ENCODE measurements at regions not wholly inside any gene's neighbourhood (a gene's known extent, or its start where the extent isn't known, plus 50 kb on each side); places are given as distances from the start of the nearest gene placed in this dataset.

DNA sequence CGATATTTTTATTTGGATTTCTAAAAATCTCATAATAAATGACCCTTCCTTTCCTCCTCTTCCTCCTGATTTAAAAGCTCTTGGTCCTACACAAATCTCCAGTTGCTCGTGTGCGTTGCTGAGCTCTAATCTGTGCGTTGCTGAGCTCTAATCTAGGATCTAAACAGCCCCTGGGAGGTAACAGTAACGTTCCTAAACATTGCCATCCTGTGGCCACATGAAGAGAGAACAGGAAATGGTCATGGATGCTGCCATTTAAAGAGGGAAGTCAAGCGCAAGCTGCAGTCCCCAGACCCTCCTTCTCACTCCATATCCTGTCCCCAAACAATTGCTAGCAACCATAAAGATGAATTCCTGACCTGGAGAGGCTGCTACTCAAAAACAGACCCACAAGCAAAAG is 170.8 kb downstream of the NUFIP1 start:
- no peak for TF ChIP-seq ZBTB7A (CRISPR knock-in tag; IDR thresholded peaks at IDR 0.05)
- TF ChIP-seq ZNF121 (CRISPR knock-in tag; IDR thresholded peaks at IDR 0.05): no peak
- TF ChIP-seq, protein P1, sequence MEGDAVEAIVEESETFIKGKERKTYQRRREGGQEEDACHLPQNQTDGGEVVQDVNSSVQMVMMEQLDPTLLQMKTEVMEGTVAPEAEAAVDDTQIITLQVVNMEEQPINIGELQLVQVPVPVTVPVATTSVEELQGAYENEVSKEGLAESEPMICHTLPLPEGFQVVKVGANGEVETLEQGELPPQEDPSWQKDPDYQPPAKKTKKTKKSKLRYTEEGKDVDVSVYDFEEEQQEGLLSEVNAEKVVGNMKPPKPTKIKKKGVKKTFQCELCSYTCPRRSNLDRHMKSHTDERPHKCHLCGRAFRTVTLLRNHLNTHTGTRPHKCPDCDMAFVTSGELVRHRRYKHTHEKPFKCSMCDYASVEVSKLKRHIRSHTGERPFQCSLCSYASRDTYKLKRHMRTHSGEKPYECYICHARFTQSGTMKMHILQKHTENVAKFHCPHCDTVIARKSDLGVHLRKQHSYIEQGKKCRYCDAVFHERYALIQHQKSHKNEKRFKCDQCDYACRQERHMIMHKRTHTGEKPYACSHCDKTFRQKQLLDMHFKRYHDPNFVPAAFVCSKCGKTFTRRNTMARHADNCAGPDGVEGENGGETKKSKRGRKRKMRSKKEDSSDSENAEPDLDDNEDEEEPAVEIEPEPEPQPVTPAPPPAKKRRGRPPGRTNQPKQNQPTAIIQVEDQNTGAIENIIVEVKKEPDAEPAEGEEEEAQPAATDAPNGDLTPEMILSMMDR (CRISPR knock-in tag; IDR thresholded peaks at IDR 0.05): 0 out of 2 replicates have a peak, but pooled peaks have one; percentile 17
- no peak for TF ChIP-seq ZNF138 (CRISPR knock-in tag; IDR thresholded peaks at IDR 0.05; ENCODE audit: low read depth)
- no peak for TF ChIP-seq CEBPB (IDR thresholded peaks at IDR 0.05; ENCODE audit: borderline replicate concordance, low read depth, low read length)
- no peak for TF ChIP-seq SP2 (CRISPR knock-in tag; IDR thresholded peaks at IDR 0.05)
- TF ChIP-seq, protein P2, sequence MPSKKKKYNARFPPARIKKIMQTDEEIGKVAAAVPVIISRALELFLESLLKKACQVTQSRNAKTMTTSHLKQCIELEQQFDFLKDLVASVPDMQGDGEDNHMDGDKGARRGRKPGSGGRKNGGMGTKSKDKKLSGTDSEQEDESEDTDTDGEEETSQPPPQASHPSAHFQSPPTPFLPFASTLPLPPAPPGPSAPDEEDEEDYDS (CRISPR knock-in tag; IDR thresholded peaks at IDR 0.05): no peak
- TF ChIP-seq, protein P3, sequence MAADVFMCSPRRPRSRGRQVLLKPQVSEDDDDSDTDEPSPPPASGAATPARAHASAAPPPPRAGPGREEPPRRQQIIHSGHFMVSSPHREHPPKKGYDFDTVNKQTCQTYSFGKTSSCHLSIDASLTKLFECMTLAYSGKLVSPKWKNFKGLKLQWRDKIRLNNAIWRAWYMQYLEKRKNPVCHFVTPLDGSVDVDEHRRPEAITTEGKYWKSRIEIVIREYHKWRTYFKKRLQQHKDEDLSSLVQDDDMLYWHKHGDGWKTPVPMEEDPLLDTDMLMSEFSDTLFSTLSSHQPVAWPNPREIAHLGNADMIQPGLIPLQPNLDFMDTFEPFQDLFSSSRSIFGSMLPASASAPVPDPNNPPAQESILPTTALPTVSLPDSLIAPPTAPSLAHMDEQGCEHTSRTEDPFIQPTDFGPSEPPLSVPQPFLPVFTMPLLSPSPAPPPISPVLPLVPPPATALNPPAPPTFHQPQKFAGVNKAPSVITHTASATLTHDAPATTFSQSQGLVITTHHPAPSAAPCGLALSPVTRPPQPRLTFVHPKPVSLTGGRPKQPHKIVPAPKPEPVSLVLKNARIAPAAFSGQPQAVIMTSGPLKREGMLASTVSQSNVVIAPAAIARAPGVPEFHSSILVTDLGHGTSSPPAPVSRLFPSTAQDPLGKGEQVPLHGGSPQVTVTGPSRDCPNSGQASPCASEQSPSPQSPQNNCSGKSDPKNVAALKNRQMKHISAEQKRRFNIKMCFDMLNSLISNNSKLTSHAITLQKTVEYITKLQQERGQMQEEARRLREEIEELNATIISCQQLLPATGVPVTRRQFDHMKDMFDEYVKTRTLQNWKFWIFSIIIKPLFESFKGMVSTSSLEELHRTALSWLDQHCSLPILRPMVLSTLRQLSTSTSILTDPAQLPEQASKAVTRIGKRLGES (CRISPR knock-in tag; IDR thresholded peaks at IDR 0.05; ENCODE audit: borderline replicate concordance): no peak
